HK-2 (cell line): ENCODE measurements at regions not wholly inside any gene's neighbourhood (a gene's known extent, or its start where the extent isn't known, plus 50 kb on each side); places are given as distances from the start of the nearest gene placed in this dataset.

Source experiments
- DNase-seq: peaks from one replicate; pipeline ENCODE4 v3.0.0-alpha.2; 2018; ENCODE audit not compliant: unreplicated experiment

GRCh38 chr12:42683266-42683665 lies 93.7 kb upstream of the PRICKLE1 start:
- DNase-seq, result no peak

DNA sequence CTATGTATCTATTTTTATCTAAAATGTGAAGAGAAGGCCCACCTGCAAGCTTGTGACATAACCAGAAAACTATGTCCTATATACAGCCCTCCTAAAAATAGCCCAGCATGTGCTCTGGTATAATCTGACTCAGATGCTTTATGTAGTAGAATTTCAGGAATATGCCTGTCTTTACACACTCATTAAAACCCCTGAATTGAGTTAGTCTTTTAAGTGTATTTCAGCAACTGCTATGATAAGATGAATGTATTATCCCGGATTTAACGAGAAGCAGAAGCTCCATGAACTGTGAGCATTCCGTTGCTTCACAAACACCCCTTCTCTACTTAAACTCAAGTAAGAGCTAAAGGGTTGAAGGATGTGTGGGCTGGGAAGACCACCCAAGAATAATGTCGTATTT lies 89.9 kb upstream of the PRICKLE1 start:
- no peak for DNase-seq

- DNase-seq, result no peak
These were observed 87.9 kb upstream of the PRICKLE1 start for GRCh38 chr12:42677461-42677860.

GRCh38 chr12:42673535-42673934 lies 84.0 kb upstream of the PRICKLE1 start:
- DNase-seq, result no peak

- DNase-seq, result no peak
These were observed 81.2 kb upstream of the PRICKLE1 start for GRCh38 chr12:42670719-42671118.

GRCh38 chr12:42669553-42669952 lies 80.0 kb upstream of the PRICKLE1 start:
- DNase-seq, result no peak

DNA sequence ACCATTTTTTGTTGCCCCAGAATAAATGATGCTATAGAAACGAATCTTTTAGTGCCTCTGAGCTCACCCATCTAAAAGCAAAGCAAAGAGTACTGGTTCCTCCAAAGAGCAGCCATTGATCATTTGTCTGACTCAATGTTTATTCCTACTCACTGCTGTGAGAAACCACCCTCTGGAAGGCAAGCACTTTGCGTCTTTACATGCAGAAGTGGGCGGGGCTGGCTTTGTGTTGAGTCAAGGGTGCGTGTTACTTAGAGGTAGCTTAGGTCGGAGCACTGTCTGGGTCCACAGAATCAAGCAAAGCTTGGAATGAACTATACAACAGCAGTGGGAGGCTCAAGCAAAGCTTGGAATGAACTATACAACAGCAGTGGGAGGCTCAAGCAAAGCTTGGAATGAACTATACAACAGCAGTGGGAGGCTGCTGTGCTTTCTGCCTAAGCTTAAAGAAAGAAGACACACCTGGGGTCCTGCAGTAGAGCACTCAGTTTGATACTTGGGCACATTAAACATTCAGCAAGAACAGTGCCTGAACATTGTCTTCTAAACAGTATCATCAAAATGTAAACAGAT lies 77.2 kb upstream of the PRICKLE1 start:
- DNase-seq, result no peak

DNA sequence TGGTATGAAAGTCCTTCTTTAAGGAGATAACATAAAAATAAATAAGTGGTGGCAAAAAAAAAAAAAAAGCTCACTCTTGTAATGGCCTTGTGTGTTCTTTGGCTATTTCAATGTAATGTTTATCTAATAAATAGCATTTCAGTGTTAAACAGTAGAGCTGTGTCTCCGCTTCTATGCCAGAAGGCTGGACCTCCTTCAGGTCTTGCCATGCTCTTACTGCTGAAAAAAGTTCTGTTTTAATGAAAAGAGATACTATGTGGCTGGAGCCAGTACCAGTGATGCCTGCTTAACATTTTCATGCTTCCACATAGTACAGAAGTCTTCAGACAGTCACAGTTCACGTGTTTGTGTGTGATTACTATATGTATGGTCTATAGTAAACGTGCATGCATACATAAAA lies 74.1 kb upstream of the PRICKLE1 start:
- DNase-seq, result no peak

DNA sequence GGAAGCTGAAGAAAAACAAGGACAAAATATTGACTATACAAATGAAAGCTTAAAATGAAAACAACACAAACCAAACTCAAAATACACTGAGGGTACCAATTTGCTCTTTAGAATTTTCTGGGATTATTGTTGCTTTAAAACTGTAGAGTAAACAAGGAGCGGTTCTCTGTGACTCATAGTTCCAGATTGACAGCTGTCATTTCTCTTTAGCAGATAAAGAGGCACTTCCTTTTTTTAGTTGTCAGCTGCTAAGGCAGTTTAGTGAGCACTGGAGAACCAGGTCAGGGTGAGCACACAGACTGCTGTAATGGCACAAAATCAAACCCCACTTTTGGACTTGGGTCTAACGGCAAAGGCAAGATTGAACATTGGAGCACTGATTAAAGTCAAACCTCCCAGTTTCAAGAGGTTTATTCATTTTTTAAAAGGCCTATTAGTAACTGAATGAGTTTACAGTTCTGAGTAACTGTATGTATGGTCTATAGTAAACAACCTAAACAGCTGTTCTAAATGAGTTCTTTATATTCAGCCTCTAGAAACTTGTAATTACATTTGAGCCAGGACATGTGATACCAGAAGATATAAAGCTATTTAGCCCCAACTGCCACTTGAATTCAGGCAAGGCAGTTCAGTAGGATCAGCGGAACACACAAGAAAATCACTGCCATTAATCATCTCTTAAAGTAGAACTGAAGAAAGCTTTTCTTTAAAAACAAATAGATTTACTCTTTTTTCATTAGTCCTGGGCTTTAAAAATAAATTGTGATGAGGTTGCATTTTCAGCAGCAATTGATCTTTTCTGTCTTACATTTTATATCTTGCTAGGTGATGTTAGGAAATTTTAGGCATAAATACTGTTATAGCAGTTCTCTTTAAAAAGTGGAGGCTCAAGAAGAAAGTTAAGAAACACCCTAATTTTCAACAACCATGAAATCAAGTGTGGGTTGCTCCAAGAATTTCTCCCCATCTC lies 71.7 kb upstream of the PRICKLE1 start:
- DNase-seq, result no peak

DNA sequence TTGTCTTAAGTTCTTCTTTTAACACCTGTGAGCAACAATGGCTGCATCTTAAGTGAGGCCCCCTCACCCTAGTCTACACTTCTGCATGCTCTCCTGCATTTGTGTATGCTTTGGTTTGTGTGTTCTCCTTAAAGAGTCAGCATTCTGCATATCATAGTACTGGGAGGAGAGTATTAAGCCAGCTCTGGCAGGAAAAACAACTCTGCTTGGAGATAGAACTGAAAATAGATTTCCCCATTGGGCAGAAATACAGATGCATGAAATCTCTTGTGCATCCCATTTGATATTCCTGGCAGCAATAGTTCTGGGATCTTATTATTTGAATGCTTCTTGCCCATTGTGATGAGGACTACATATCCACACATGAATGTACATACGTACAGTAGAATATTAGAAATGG lies 70.6 kb upstream of the PRICKLE1 start:
- no peak for DNase-seq

- DNase-seq, result peak; percentile 5
These were observed 62.5 kb upstream of the PRICKLE1 start for GRCh38 chr12:42652048-42652447.

GRCh38 chr12:42648061-42648460 lies 58.5 kb upstream of the PRICKLE1 start:
- DNase-seq, result no peak

DNA sequence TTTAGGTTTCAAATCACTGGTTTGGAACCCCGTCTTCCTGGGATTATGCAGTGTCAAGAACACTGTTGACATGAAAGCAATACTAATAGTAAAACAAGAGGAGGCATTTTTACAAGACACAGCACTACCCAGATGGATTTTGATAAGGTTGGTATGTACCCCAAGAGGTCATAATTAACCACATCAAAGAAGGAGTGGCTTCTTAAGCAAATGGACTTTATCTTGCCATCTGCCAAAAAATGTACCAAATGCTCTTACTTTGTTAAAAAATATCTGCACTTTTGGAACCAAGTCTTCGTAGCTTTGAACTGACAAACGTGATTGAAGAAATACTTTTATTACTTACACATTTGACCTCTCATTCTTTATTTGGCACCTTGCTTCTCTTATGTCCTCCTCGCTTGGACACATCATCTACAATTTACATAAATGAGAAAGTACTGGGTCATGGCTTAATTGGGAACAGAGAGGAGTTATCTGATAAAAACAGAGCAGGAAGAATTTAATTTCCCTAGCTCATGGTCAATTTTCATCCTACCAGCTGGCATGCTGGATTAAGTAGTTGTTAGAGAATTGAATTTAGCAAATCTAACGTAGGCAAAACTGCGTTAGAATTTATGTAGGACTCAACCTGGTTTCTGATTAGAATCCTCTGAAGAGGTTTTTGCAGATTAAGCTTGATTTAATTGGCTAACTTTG lies 54.5 kb upstream of the PRICKLE1 start:
- DNase-seq, result no peak

GRCh38 chr12:42641221-42641885 lies 51.8 kb upstream of the PRICKLE1 start:
- no peak for DNase-seq

DNA sequence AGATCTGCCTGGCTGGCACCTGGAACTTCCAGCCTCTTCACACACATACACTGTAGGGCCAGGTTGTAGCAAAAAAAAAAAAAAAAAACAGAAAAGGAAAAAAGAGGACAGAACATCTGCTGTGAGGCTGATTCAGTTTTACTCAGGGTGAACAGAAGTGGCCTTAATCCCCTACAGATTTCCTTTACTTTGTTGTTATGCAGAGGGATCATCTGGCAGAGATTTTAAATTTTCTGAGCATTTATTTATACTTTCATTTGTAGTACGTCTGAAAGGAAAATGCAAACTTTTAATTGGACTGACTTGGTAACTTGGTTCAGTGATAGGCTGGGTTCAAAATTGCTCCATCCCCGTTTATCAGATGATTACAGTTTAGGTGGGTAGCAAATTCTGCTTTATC lies 50.8 kb upstream of the PRICKLE1 start:
- no peak for DNase-seq

- DNase-seq, result no peak
These were observed 50.0 kb upstream of the PRICKLE1 start for GRCh38 chr12:42639556-42639955.
